Testis (tissue), 2 donors: ENCODE measurements at regions not wholly inside any gene's neighbourhood (a gene's known extent, or its start where the extent isn't known, plus 50 kb on each side); places are given as distances from the start of the nearest gene placed in this dataset.

ENCODE experiments used
- DNase-seq: peaks from one replicate; pipeline ENCODE4 v3.0.0-alpha.2; 2019
- H3K27ac ChIP-seq, 2 donors: fragments of 200-600 bp; sonication (generic); one replicate each; pipeline ENCODE4 v1.5.1; 2019
- H3K27me3 ChIP-seq: fragments of 200-600 bp; sonication (generic); one replicate; pipeline ENCODE4 v1.5.1; 2019
- H3K36me3 ChIP-seq: fragments of 200-600 bp; sonication (generic); one replicate; pipeline ENCODE4 v1.5.1; 2017; ENCODE audit warnings: low read depth; ENCODE audit errors: missing control alignments
- H3K4me1 ChIP-seq: fragments of 200-600 bp; sonication (generic); one replicate; pipeline ENCODE4 v1.5.1; 2019
- H3K4me3 ChIP-seq, 2 donors: fragments of 200-600 bp; sonication (generic); one replicate each; pipeline ENCODE4 v1.5.1; 2017 to 2019
- H3K9me3 ChIP-seq: fragments of 200-600 bp; sonication (generic); one replicate; pipeline ENCODE4 v1.5.1; 2017
- POLR2A ChIP-seq: fragments of 450-650 bp; IDR thresholded peaks from one replicate; pipeline ENCODE4 v1.6.1; 2017; ENCODE audit warnings: antibody characterized with exemption, mild to moderate bottlenecking, moderate library complexity
- WGBS, 2 donors: methylation state at CpG; one replicate each; pipeline ENCODE4 v1.1.5; 2018; 5-methylcytosine and 5-hydroxymethylcytosine counted together
- intact Hi-C: fragments of 100-400 bp; cut with DNase I; formaldehyde crosslinking; loops from one replicate; pipeline ENCODE4 v1.15.1; 2023; ENCODE audit warnings: low total_unique reads
- TF ChIP-seq, protein P1 (sequence below), 3 experiments: fragments of 450-650 bp in 2 of 3; fragments of 200-600 bp in 1 of 3; sonication (generic) in 1 of 3; IDR thresholded peaks; one replicate each; pipeline ENCODE4 v1.5.1; 2016 to 2019; ENCODE audit warnings: antibody characterized with exemption in 3 of 3, mild to moderate bottlenecking in 2 of 3, moderate library complexity in 1 of 3

DNA sequence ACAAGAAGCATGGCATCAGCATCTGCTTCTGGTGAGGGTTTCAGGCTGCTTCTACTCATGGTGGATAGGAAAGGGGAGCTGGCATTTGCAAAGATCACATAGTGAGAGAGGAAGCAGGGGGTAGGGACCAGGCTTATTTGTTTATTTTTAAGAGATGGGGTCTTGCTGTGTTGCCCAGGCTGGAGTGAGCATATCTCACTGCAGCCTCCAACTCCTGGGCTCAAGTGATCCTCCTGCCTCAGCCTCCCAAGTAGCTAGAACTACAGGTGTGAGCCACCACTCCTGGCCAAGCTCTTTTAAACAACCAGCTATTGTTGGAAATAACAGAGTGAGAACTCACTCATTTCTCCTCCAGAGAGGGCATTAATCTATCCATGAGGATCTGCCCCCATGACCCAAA, 138.8 kb upstream of the FOXN2 start:
- no peak for TF ChIP-seq POLR2A
- TF ChIP-seq, protein P1, sequence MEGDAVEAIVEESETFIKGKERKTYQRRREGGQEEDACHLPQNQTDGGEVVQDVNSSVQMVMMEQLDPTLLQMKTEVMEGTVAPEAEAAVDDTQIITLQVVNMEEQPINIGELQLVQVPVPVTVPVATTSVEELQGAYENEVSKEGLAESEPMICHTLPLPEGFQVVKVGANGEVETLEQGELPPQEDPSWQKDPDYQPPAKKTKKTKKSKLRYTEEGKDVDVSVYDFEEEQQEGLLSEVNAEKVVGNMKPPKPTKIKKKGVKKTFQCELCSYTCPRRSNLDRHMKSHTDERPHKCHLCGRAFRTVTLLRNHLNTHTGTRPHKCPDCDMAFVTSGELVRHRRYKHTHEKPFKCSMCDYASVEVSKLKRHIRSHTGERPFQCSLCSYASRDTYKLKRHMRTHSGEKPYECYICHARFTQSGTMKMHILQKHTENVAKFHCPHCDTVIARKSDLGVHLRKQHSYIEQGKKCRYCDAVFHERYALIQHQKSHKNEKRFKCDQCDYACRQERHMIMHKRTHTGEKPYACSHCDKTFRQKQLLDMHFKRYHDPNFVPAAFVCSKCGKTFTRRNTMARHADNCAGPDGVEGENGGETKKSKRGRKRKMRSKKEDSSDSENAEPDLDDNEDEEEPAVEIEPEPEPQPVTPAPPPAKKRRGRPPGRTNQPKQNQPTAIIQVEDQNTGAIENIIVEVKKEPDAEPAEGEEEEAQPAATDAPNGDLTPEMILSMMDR (IDR thresholded peaks at IDR 0.05) = no peak
- intact Hi-C loops = no loop called here
- Histone ChIP-seq H3K9me3 (no peaks in the 10 kb centered on the region), H3K4me1 (no peaks in the 10 kb centered on the region), H3K27me3 (no peaks in the 10 kb centered on the region), H3K36me3 (no peaks in the 10 kb centered on the region), H3K27ac (no peak overlapping the region), H3K4me3 (no peak overlapping the region)
- DNase-seq = no peak

DNA sequence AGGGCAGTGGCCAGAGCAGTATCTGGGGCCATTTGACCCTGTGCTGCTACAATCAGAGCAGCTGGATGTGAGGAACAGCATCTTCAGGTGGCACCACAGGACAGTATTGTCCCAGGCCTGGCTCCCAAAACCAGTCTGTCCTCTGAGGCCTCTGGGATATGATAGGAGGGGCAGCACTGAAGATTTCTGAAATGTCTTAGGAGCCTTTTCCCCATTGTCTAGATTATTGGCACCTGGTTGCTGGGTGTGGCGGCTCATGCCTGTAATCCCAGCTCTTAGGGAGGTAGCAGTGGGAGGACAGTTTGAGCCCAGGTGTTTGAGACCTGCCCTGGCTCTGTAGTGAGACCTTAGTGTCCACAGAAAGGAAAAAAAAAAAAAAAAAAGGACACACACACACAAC, 137.6 kb upstream of the FOXN2 start:
- no peak for DNase-seq
- Histone ChIP-seq H3K4me3 (no peak overlapping the region), H3K9me3 (no peaks in the 10 kb centered on the region), H3K27ac (no peak overlapping the region), H3K36me3 (no peaks in the 10 kb centered on the region), H3K27me3 (no peaks in the 10 kb centered on the region), H3K4me1 (no peaks in the 10 kb centered on the region)
- intact Hi-C loops = no loop called here
- 92 to 100% methylated on average over 1 of the region's 1 CpG for WGBS, 2 donors
- TF ChIP-seq, protein P1 (IDR thresholded peaks at IDR 0.05) = no peak
- no peak for TF ChIP-seq POLR2A

GRCh38 chr2:48178611-48179010, 135.9 kb upstream of the FOXN2 start:
- Histone ChIP-seq H3K4me1 (no peaks in the 10 kb centered on the region), H3K36me3 (no peaks in the 10 kb centered on the region), H3K27me3 (no peaks in the 10 kb centered on the region), H3K4me3 (no peak overlapping the region), H3K9me3 (no peaks in the 10 kb centered on the region), H3K27ac (no peak overlapping the region)
- WGBS, 2 donors = 94 to 95% methylated on average over 3 of the region's 3 CpGs
- intact Hi-C loops = no loop called here
- TF ChIP-seq POLR2A = no peak
- TF ChIP-seq, protein P1 (IDR thresholded peaks at IDR 0.05) = no peak
- DNase-seq = no peak

GRCh38 chr2:48180557-48180956, 133.9 kb upstream of the FOXN2 start:
- intact Hi-C loops = no loop called here
- 47 to 61% methylated on average over 5 of the region's 5 CpGs for WGBS, 2 donors
- TF ChIP-seq POLR2A = no peak
- TF ChIP-seq, protein P1 (IDR thresholded peaks at IDR 0.05) = no peak

DNA sequence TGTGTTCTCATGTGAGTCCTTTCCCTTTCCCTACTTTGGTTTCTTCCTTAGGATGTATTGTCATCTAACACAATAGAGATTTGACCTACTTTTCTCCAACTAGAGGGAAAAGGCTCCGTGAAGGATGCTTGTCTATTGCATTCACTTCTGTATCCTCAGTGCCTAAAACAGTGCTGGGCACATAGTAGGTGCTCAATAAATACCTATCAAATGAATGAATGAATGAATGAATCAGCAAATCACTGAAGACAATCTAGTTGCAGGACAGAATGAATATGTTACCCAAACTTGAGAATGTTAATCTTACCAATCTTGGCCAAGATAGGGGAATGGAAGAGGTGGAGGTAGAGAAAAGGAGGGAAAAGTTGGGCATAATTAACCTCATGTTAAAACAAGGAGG, 131.2 kb upstream of the FOXN2 start:
- TF ChIP-seq, protein P1 (IDR thresholded peaks at IDR 0.05) = no peak
- no peak for TF ChIP-seq POLR2A
- no peak for DNase-seq
- Histone ChIP-seq H3K4me1 (no peaks in the 10 kb centered on the region), H3K27me3 (no peaks in the 10 kb centered on the region), H3K36me3 (no peaks in the 10 kb centered on the region), H3K27ac (no peak overlapping the region), H3K9me3 (no peaks in the 10 kb centered on the region), H3K4me3 (no peak overlapping the region)
- intact Hi-C loops = no loop called here
- 93 to 100% methylated on average over 1 of the region's 1 CpG for WGBS, 2 donors

More at GRCh38 chr2:48180557-48180956, 133.9 kb upstream of the FOXN2 start:
- no peaks in the 10 kb centered on the region for H3K9me3 ChIP-seq
- no peak overlapping the region for H3K4me3 ChIP-seq
- H3K4me1 ChIP-seq = no peaks in the 10 kb centered on the region
- no peaks in the 10 kb centered on the region for H3K27me3 ChIP-seq
- H3K36me3 ChIP-seq = no peaks in the 10 kb centered on the region
- DNase-seq = no peak
- H3K27ac ChIP-seq = no peak overlapping the region
